Activated T-helper 2 cell treated with anti-CD3 and anti-CD28 coated beads, Interferon-gamma antibody, Interleukin-2, Interleukin-4, amounts not matched to agents 10 μg/mL and 5 μg/mL and 100 μg/mL, durations not matched to agents 14 hours and 24 hours and 36 hours (primary cell): ENCODE measurements at regions not wholly inside any gene's neighbourhood (a gene's known extent, or its start where the extent isn't known, plus 50 kb on each side); places are given as distances from the start of the nearest gene placed in this dataset.

Source experiments
- DNase-seq: peaks from one replicate; pipeline ENCODE4 v3.0.0; 2021; ENCODE audit warnings: low spot score
- H3K27ac Mint-ChIP-seq: one replicate; pipeline ENCODE4 v1.8.0; 2021; ENCODE audit warnings: mixed read lengths
- H3K27me3 Mint-ChIP-seq: one replicate; pipeline ENCODE4 v1.8.0; 2021; ENCODE audit warnings: low read depth, mixed read lengths
- H3K36me3 Mint-ChIP-seq: one replicate; pipeline ENCODE4 v1.8.0; 2021; ENCODE audit warnings: low read depth, mixed read lengths
- H3K4me1 Mint-ChIP-seq: one replicate; pipeline ENCODE4 v1.8.0; 2021; ENCODE audit warnings: low read depth, mixed read lengths
- H3K4me3 Mint-ChIP-seq: one replicate; pipeline ENCODE4 v1.8.0; 2021; ENCODE audit warnings: low read depth, mild to moderate bottlenecking, moderate library complexity, mixed read lengths
- H3K9me3 Mint-ChIP-seq: one replicate; pipeline ENCODE4 v1.8.0; 2021; ENCODE audit warnings: mixed read lengths
- intact Hi-C: fragments of 100-400 bp; cut with micrococcal nuclease; formaldehyde crosslinking; loops from one replicate; pipeline ENCODE4 v1.15.1; 2023

- H3K36me3 Mint-ChIP-seq, result no peaks in the 10 kb centered on the region
- H3K27ac Mint-ChIP-seq, result no peak overlapping the region
- intact Hi-C loops, result no loop called here
- no peaks in the 10 kb centered on the region for H3K27me3 Mint-ChIP-seq
- no peak overlapping the region for H3K4me3 Mint-ChIP-seq
- no peak for DNase-seq
- H3K9me3 Mint-ChIP-seq, result no peaks in the 10 kb centered on the region
- H3K4me1 Mint-ChIP-seq, result no peaks in the 10 kb centered on the region
Observed at GRCh38 chr20:57957411-57958049, 247.7 kb upstream of the PMEPA1 start.

GRCh38 chr20:57953638-57954037 lies 243.8 kb upstream of the PMEPA1 start:
- no peaks in the 10 kb centered on the region for H3K9me3 Mint-ChIP-seq
- intact Hi-C loops, result no loop called here
- DNase-seq, result no peak
- H3K4me3 Mint-ChIP-seq, result no peak overlapping the region
- H3K27ac Mint-ChIP-seq, result no peak overlapping the region
- H3K36me3 Mint-ChIP-seq, result no peaks in the 10 kb centered on the region
- no peaks in the 10 kb centered on the region for H3K4me1 Mint-ChIP-seq
- H3K27me3 Mint-ChIP-seq, result no peaks in the 10 kb centered on the region

- H3K27me3 Mint-ChIP-seq, result no peaks in the 10 kb centered on the region
- H3K4me1 Mint-ChIP-seq, result no peaks in the 10 kb centered on the region
- H3K4me3 Mint-ChIP-seq, result no peak overlapping the region
Observed at GRCh38 chr20:57952136-57952535, 242.3 kb upstream of the PMEPA1 start.

GRCh38 chr20:57951549-57951948 lies 241.7 kb upstream of the PMEPA1 start:
- H3K27ac Mint-ChIP-seq, result no peak overlapping the region
- no peaks in the 10 kb centered on the region for H3K36me3 Mint-ChIP-seq
- no peaks in the 10 kb centered on the region for H3K9me3 Mint-ChIP-seq

More at GRCh38 chr20:57952136-57952535, 242.3 kb upstream of the PMEPA1 start:
- no peak for DNase-seq
- Mint-ChIP-seq H3K27ac (no peak overlapping the region), H3K36me3 (no peaks in the 10 kb centered on the region), H3K9me3 (no peaks in the 10 kb centered on the region)
- intact Hi-C loops, result no loop called here

GRCh38 chr20:57950764-57951485 lies 241.1 kb upstream of the PMEPA1 start:
- Mint-ChIP-seq H3K9me3 (no peaks in the 10 kb centered on the region), H3K27ac (no peak overlapping the region), H3K4me1 (no peaks in the 10 kb centered on the region), H3K4me3 (no peak overlapping the region), H3K36me3 (no peaks in the 10 kb centered on the region), H3K27me3 (no peaks in the 10 kb centered on the region)
- no peak for DNase-seq
- intact Hi-C loops, result no loop called here

More at GRCh38 chr20:57951549-57951948, 241.7 kb upstream of the PMEPA1 start:
- Mint-ChIP-seq H3K4me1 (no peaks in the 10 kb centered on the region), H3K4me3 (no peak overlapping the region), H3K27me3 (no peaks in the 10 kb centered on the region)
- DNase-seq, result no peak
- intact Hi-C loops, result no loop called here

- no peak overlapping the region for H3K4me3 Mint-ChIP-seq
- H3K9me3 Mint-ChIP-seq, result no peaks in the 10 kb centered on the region
- no peaks in the 10 kb centered on the region for H3K36me3 Mint-ChIP-seq
- no peak for DNase-seq
- H3K27ac Mint-ChIP-seq, result no peak overlapping the region
- intact Hi-C loops, result loop anchor here (1.0 kb wide), 1 partner anchor 22 kb away; no protein-coding TSS in a partner anchor
- no peaks in the 10 kb centered on the region for H3K4me1 Mint-ChIP-seq
- H3K27me3 Mint-ChIP-seq, result no peaks in the 10 kb centered on the region
Observed at GRCh38 chr20:57948180-57948955, 238.6 kb upstream of the PMEPA1 start.

- H3K4me3 Mint-ChIP-seq, result no peak overlapping the region
- H3K36me3 Mint-ChIP-seq, result no peaks in the 10 kb centered on the region
- intact Hi-C loops, result loop anchor here (1.0 kb wide), 1 partner anchor 23 kb away; no protein-coding TSS in a partner anchor
- no peak overlapping the region for H3K27ac Mint-ChIP-seq
- H3K27me3 Mint-ChIP-seq, result no peaks in the 10 kb centered on the region
- no peaks in the 10 kb centered on the region for H3K9me3 Mint-ChIP-seq
- H3K4me1 Mint-ChIP-seq, result no peaks in the 10 kb centered on the region
- DNase-seq, result no peak
Observed at GRCh38 chr20:57947421-57948179, 237.8 kb upstream of the PMEPA1 start.

- H3K4me3 Mint-ChIP-seq, result no peak overlapping the region
- no peak for DNase-seq
- no peaks in the 10 kb centered on the region for H3K36me3 Mint-ChIP-seq
- H3K4me1 Mint-ChIP-seq, result no peaks in the 10 kb centered on the region
- intact Hi-C loops, result no loop called here
- H3K27ac Mint-ChIP-seq, result no peak overlapping the region
- H3K9me3 Mint-ChIP-seq, result no peaks in the 10 kb centered on the region
- H3K27me3 Mint-ChIP-seq, result no peaks in the 10 kb centered on the region
Observed at GRCh38 chr20:57946559-57947315, 236.9 kb upstream of the PMEPA1 start.

- Mint-ChIP-seq H3K27me3 (no peaks in the 10 kb centered on the region), H3K27ac (no peak overlapping the region)
- intact Hi-C loops, result no loop called here
Observed at GRCh38 chr20:57944988-57945387, 235.2 kb upstream of the PMEPA1 start.

GRCh38 chr20:57943950-57944349 lies 234.1 kb upstream of the PMEPA1 start:
- no peak for DNase-seq
- Mint-ChIP-seq H3K4me1 (no peaks in the 10 kb centered on the region), H3K27ac (no peak overlapping the region), H3K36me3 (no peaks in the 10 kb centered on the region), H3K9me3 (no peaks in the 10 kb centered on the region), H3K4me3 (no peak overlapping the region), H3K27me3 (no peaks in the 10 kb centered on the region)
- intact Hi-C loops, result no loop called here

More at GRCh38 chr20:57944988-57945387, 235.2 kb upstream of the PMEPA1 start:
- Mint-ChIP-seq H3K9me3 (no peaks in the 10 kb centered on the region), H3K4me3 (no peak overlapping the region), H3K4me1 (no peaks in the 10 kb centered on the region), H3K36me3 (no peaks in the 10 kb centered on the region)
- no peak for DNase-seq

GRCh38 chr20:57943291-57943690 lies 233.5 kb upstream of the PMEPA1 start:
- Mint-ChIP-seq H3K9me3 (no peaks in the 10 kb centered on the region), H3K36me3 (no peaks in the 10 kb centered on the region), H3K4me3 (no peak overlapping the region), H3K27me3 (no peaks in the 10 kb centered on the region), H3K27ac (no peak overlapping the region), H3K4me1 (no peaks in the 10 kb centered on the region)
- intact Hi-C loops, result no loop called here
- DNase-seq, result no peak
